MM.1S (cell line): ENCODE measurements at regions not wholly inside any gene's neighbourhood (a gene's known extent, or its start where the extent isn't known, plus 50 kb on each side); places are given as distances from the start of the nearest gene placed in this dataset.

Experiments used
- DNase-seq: peaks from one replicate; pipeline ENCODE4 v3.0.0-alpha.2; 2015
- H2AFZ ChIP-seq: fragments of 300-600 bp; sonication (generic); 2 replicates; pipeline ENCODE4 v1.6.0; 2016; ENCODE audit warnings: antibody characterized with exemption, low read length
- H3F3A ChIP-seq: fragments of 300-600 bp; sonication (generic); 2 replicates; pipeline ENCODE4 v1.6.1; 2016; ENCODE audit warnings: mild to moderate bottlenecking, antibody characterized with exemption, low read length, moderate library complexity, mixed read lengths; ENCODE audit not compliant: insufficient read depth
- H3K27ac ChIP-seq: fragments of 300-600 bp; sonication (generic); 2 replicates; pipeline ENCODE4 v1.5.1; 2016; ENCODE audit warnings: mild to moderate bottlenecking, low read length
- H3K27me3 ChIP-seq: fragments of 300-600 bp; sonication (generic); replicated peaks from 2 replicates; pipeline ENCODE4 v1.6.0; 2016; ENCODE audit warnings: low read length; ENCODE audit not compliant: insufficient read depth
- H3K36me3 ChIP-seq: fragments of 300-600 bp; sonication (generic); replicated peaks from 2 replicates; pipeline ENCODE4 v1.6.1; 2016; ENCODE audit warnings: mild to moderate bottlenecking, low read length, mixed read lengths; ENCODE audit not compliant: insufficient read depth
- H3K4me1 ChIP-seq: fragments of 300-600 bp; sonication (generic); 2 replicates; pipeline ENCODE4 v1.6.1; 2016; ENCODE audit warnings: low read length, mixed read lengths
- H3K4me2 ChIP-seq: fragments of 300-600 bp; sonication (generic); 2 replicates; pipeline ENCODE4 v1.6.0; 2016; ENCODE audit warnings: low read depth, low read length
- H3K4me3 ChIP-seq: fragments of 300-600 bp; sonication (generic); 2 replicates; pipeline ENCODE4 v1.5.1; 2016; ENCODE audit warnings: low read length, mixed read lengths
- H3K79me2 ChIP-seq: fragments of 300-600 bp; sonication (generic); 2 replicates; pipeline ENCODE4 v1.6.1; 2016; ENCODE audit warnings: mixed run types, low read length, mixed read lengths
- H3K9ac ChIP-seq: fragments of 300-600 bp; sonication (generic); 2 replicates; pipeline ENCODE4 v1.6.1; 2016; ENCODE audit warnings: low read length, mixed read lengths
- H3K9me2 ChIP-seq: fragments of 300-600 bp; sonication (generic); replicated peaks from 2 replicates; pipeline ENCODE4 v1.6.1; 2016; ENCODE audit warnings: mild to moderate bottlenecking, low read length, mixed read lengths; ENCODE audit not compliant: insufficient read depth
- H3K9me3 ChIP-seq: fragments of 300-600 bp; sonication (generic); replicated peaks from 2 replicates; pipeline ENCODE4 v1.6.1; 2016; ENCODE audit warnings: mild to moderate bottlenecking, low read length, mixed read lengths; ENCODE audit not compliant: insufficient read depth
- H4K20me1 ChIP-seq: fragments of 300-600 bp; sonication (generic); 2 replicates; pipeline ENCODE4 v1.6.1; 2016; ENCODE audit warnings: mild to moderate bottlenecking, low read length, moderate library complexity, mixed read lengths; ENCODE audit not compliant: insufficient read depth
- EZH2 ChIP-seq: fragments of 300-600 bp; sonication (generic); optimal IDR thresholded peaks from 2 replicates; pipeline ENCODE3; 2017; ENCODE audit warnings: low read depth, mild to moderate bottlenecking, antibody characterized with exemption, low read length, mixed read lengths
- EZH2phosphoT487 ChIP-seq: fragments of 300-600 bp; sonication (generic); IDR thresholded peaks from 2 replicates; pipeline ENCODE4 v1.6.1; 2018; ENCODE audit warnings: antibody characterized with exemption, low read length
- TF ChIP-seq, protein P1 (sequence below): fragments of 300-600 bp; sonication (generic); IDR thresholded peaks from 2 replicates; pipeline ENCODE4 v1.5.1; 2016; ENCODE audit warnings: antibody characterized with exemption, low read length, mixed read lengths

- no peaks in the 10 kb centered on the region for H3K9me3 ChIP-seq
- H3K27ac ChIP-seq, result no peak overlapping the region
- no peaks in the 10 kb centered on the region for H3F3A ChIP-seq
- no peak for DNase-seq
- no peaks in the 10 kb centered on the region for H3K36me3 ChIP-seq
- H3K27me3 ChIP-seq, result no peaks in the 10 kb centered on the region
- H4K20me1 ChIP-seq, result no peaks in the 10 kb centered on the region
- H2AFZ ChIP-seq, result no peak overlapping the region
- no peaks in the 10 kb centered on the region for H3K9me2 ChIP-seq
- TF ChIP-seq, protein P1, sequence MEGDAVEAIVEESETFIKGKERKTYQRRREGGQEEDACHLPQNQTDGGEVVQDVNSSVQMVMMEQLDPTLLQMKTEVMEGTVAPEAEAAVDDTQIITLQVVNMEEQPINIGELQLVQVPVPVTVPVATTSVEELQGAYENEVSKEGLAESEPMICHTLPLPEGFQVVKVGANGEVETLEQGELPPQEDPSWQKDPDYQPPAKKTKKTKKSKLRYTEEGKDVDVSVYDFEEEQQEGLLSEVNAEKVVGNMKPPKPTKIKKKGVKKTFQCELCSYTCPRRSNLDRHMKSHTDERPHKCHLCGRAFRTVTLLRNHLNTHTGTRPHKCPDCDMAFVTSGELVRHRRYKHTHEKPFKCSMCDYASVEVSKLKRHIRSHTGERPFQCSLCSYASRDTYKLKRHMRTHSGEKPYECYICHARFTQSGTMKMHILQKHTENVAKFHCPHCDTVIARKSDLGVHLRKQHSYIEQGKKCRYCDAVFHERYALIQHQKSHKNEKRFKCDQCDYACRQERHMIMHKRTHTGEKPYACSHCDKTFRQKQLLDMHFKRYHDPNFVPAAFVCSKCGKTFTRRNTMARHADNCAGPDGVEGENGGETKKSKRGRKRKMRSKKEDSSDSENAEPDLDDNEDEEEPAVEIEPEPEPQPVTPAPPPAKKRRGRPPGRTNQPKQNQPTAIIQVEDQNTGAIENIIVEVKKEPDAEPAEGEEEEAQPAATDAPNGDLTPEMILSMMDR, result no peak
- TF ChIP-seq EZH2, result no peak
- TF ChIP-seq EZH2phosphoT487, result no peak
- H3K4me1 ChIP-seq, result no peaks in the 10 kb centered on the region
- no peaks in the 10 kb centered on the region for H3K79me2 ChIP-seq
- H3K4me3 ChIP-seq, result no peak overlapping the region
- no peak overlapping the region for H3K4me2 ChIP-seq
- no peak overlapping the region for H3K9ac ChIP-seq
Measured at GRCh38 chr18:24846138-24846537, 385.7 kb downstream of the HRH4 start.

GRCh38 chr18:24850532-24850931 lies 390.1 kb downstream of the HRH4 start:
- Histone ChIP-seq H3K36me3 (no peaks in the 10 kb centered on the region), H3K9ac (no peak overlapping the region), H3K9me2 (no peaks in the 10 kb centered on the region), H3K4me2 (no peak overlapping the region), H4K20me1 (no peaks in the 10 kb centered on the region), H3K27ac (no peak overlapping the region), H3K9me3 (no peaks in the 10 kb centered on the region), H3K79me2 (no peaks in the 10 kb centered on the region), H2AFZ (no peak overlapping the region), H3F3A (no peaks in the 10 kb centered on the region), H3K4me3 (no peak overlapping the region), H3K27me3 (no peaks in the 10 kb centered on the region), H3K4me1 (no peaks in the 10 kb centered on the region)
- TF ChIP-seq, protein P1, result no peak
- no peak for TF ChIP-seq EZH2
- no peak for DNase-seq

DNA sequence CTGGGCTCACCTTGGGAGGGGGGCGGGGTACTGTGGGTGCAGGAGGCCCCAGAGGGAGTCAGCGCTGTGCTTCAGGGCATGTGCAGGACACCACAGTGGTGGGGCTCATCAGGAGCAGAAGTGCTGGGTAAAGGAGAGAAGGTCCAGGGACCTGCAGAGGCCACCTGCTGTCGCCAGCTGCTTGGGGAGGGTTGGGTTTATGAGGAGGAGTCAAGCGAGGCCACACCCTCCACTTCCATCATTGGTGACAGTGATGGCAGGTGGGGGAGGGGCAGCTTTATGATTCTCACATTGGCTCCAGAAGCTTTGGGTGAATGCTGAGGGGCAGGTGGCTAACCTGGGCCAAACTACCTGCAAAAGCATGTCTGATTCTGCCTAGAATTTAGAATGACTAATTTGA lies 392.6 kb downstream of the HRH4 start:
- no peak for DNase-seq
- H3K9ac ChIP-seq, result no peak overlapping the region
- no peaks in the 10 kb centered on the region for H3K79me2 ChIP-seq
- H3K9me3 ChIP-seq, result no peaks in the 10 kb centered on the region
- no peaks in the 10 kb centered on the region for H4K20me1 ChIP-seq
- no peak overlapping the region for H2AFZ ChIP-seq
- no peak for TF ChIP-seq EZH2phosphoT487
- TF ChIP-seq EZH2, result no peak
- TF ChIP-seq, protein P1, result no peak
- H3K27me3 ChIP-seq, result no peaks in the 10 kb centered on the region
- no peaks in the 10 kb centered on the region for H3K36me3 ChIP-seq
- H3K27ac ChIP-seq, result no peak overlapping the region
- no peaks in the 10 kb centered on the region for H3F3A ChIP-seq
- H3K4me3 ChIP-seq, result no peak overlapping the region
- H3K9me2 ChIP-seq, result no peaks in the 10 kb centered on the region
- H3K4me1 ChIP-seq, result no peaks in the 10 kb centered on the region
- H3K4me2 ChIP-seq, result no peak overlapping the region
